GM23338 (cell line): ENCODE measurements at regions not wholly inside any gene's neighbourhood (a gene's known extent, or its start where the extent isn't known, plus 50 kb on each side); places are given as distances from the start of the nearest gene placed in this dataset.

Source experiments
- ATAC-seq: fragments of 200-7000 bp; cut with Tn5 transposase; 3 replicates; pipeline ENCODE4 v1.9.1; 2020
- DNase-seq: peaks from one replicate; pipeline ENCODE4 v3.0.0-alpha.2; 2015; ENCODE audit warnings: low spot score
- H2AFZ ChIP-seq: fragments of 200-600 bp; sonication (generic); 2 replicates; pipeline ENCODE4 v1.8.0; 2016; ENCODE audit warnings: antibody characterized with exemption, mild to moderate bottlenecking, moderate library complexity
- H3F3A ChIP-seq: fragments of 200-600 bp; sonication (generic); replicated peaks from 2 replicates; pipeline ENCODE4 v1.8.0; 2017; ENCODE audit warnings: antibody characterized with exemption, mixed run types, low read depth
- H3K27ac ChIP-seq: fragments of 200-600 bp; sonication (generic); 2 replicates; pipeline ENCODE4 v1.6.1; 2016; ENCODE audit warnings: low read depth
- H3K27me3 ChIP-seq: fragments of 200-600 bp; sonication (generic); 2 replicates; pipeline ENCODE4 v1.8.0; 2016; ENCODE audit warnings: mild to moderate bottlenecking, mixed run types, moderate library complexity; ENCODE audit not compliant: insufficient read depth
- H3K36me3 ChIP-seq: fragments of 200-600 bp; sonication (generic); 2 replicates; pipeline ENCODE4 v1.8.0; 2016; ENCODE audit warnings: mild to moderate bottlenecking; ENCODE audit not compliant: insufficient read depth
- H3K4me1 ChIP-seq: fragments of 200-600 bp; sonication (generic); 2 replicates; pipeline ENCODE4 v1.8.0; 2016; ENCODE audit warnings: mild to moderate bottlenecking, moderate library complexity; ENCODE audit not compliant: insufficient read depth
- H3K4me2 ChIP-seq: fragments of 200-600 bp; sonication (generic); 2 replicates; pipeline ENCODE4 v1.7.1; 2017; ENCODE audit warnings: mixed run types
- H3K4me3 ChIP-seq: fragments of 200-600 bp; sonication (generic); 2 replicates; pipeline ENCODE4 v1.6.1; 2016; ENCODE audit warnings: mixed run types
- H3K79me2 ChIP-seq: fragments of 200-600 bp; sonication (generic); replicated peaks from 2 replicates; pipeline ENCODE4 v1.8.0; 2017; ENCODE audit warnings: mild to moderate bottlenecking; ENCODE audit not compliant: insufficient read depth
- H3K9me2 ChIP-seq: fragments of 200-600 bp; sonication (generic); 2 replicates; pipeline ENCODE4 v1.8.0; 2017; ENCODE audit not compliant: insufficient read depth
- H4K20me1 ChIP-seq: fragments of 200-600 bp; sonication (generic); replicated peaks from 2 replicates; pipeline ENCODE4 v1.8.0; 2017; ENCODE audit warnings: mild to moderate bottlenecking; ENCODE audit not compliant: insufficient read depth
- H3K27ac Mint-ChIP-seq: 2 replicates; pipeline ENCODE4 v1.8.0; 2020; ENCODE audit warnings: inconsistent platforms, mild to moderate bottlenecking, moderate library complexity, mixed read lengths
- H3K27me3 Mint-ChIP-seq: 3 replicates; pipeline ENCODE4 v1.8.0; 2022; ENCODE audit warnings: low read depth, mild to moderate bottlenecking, moderate library complexity, mixed read lengths, inconsistent platforms; ENCODE audit not compliant: insufficient read depth, poor library complexity
- H3K36me3 Mint-ChIP-seq: 3 replicates; pipeline ENCODE4 v1.8.0; 2021; ENCODE audit warnings: low read depth, mild to moderate bottlenecking, inconsistent platforms, moderate library complexity, mixed read lengths
- H3K4me1 Mint-ChIP-seq: 3 replicates; pipeline ENCODE4 v1.8.0; 2020; ENCODE audit warnings: mild to moderate bottlenecking, inconsistent platforms, mixed read lengths
- H3K4me3 Mint-ChIP-seq: 3 replicates; pipeline ENCODE4 v1.8.0; 2021; ENCODE audit warnings: moderate library complexity, mild to moderate bottlenecking, inconsistent platforms, mixed read lengths
- H3K9me3 Mint-ChIP-seq: 3 replicates; pipeline ENCODE4 v1.8.0; 2020; ENCODE audit warnings: moderate library complexity, mild to moderate bottlenecking, inconsistent platforms, mixed read lengths
- EZH2 ChIP-seq: fragments of 200-600 bp; sonication (generic); IDR thresholded peaks from one replicate; pipeline ENCODE4 v1.8.0; 2017; ENCODE audit warnings: antibody characterized with exemption, mild to moderate bottlenecking, low read depth; ENCODE audit not compliant: unreplicated experiment
- EZH2phosphoT487 ChIP-seq: fragments of 200-600 bp; sonication (generic); IDR thresholded peaks from one replicate; pipeline ENCODE4 v1.8.1; 2018; ENCODE audit warnings: antibody characterized with exemption; ENCODE audit not compliant: unreplicated experiment
- JUNB ChIP-seq: IDR thresholded peaks from one replicate; pipeline ENCODE4 v1.6.1; 2016; ENCODE audit warnings: antibody characterized with exemption; ENCODE audit not compliant: unreplicated experiment
- NANOG ChIP-seq: IDR thresholded peaks from 2 replicates; pipeline ENCODE4 v1.6.1; 2016; ENCODE audit warnings: antibody characterized with exemption, borderline replicate concordance
- POLR2AphosphoS5 ChIP-seq: IDR thresholded peaks from 2 replicates; pipeline ENCODE4 v1.6.1; 2016; ENCODE audit warnings: antibody characterized with exemption, low read depth
- ZNF114 ChIP-seq: fragments of 250-450 bp; sonication (Bioruptor Pico); IDR thresholded peaks from 2 replicates; pipeline ENCODE4 v1.5.0; 2020; ENCODE audit warnings: mild to moderate bottlenecking, moderate library complexity
- ZNF331 ChIP-seq: fragments of 250-450 bp; sonication (Bioruptor Pico); IDR thresholded peaks from 2 replicates; pipeline ENCODE4 v1.5.0; 2020; ENCODE audit warnings: low read depth, mild to moderate bottlenecking, moderate library complexity
- TF ChIP-seq, protein P1 (sequence below): fragments of 250-450 bp; sonication (Bioruptor Pico); IDR thresholded peaks from 2 replicates; pipeline ENCODE4 v1.5.0; 2020; ENCODE audit warnings: mild to moderate bottlenecking, moderate library complexity
- TF ChIP-seq, protein P2 (sequence below): IDR thresholded peaks from 2 replicates; pipeline ENCODE4 v1.6.1; 2016; ENCODE audit warnings: antibody characterized with exemption

DNA sequence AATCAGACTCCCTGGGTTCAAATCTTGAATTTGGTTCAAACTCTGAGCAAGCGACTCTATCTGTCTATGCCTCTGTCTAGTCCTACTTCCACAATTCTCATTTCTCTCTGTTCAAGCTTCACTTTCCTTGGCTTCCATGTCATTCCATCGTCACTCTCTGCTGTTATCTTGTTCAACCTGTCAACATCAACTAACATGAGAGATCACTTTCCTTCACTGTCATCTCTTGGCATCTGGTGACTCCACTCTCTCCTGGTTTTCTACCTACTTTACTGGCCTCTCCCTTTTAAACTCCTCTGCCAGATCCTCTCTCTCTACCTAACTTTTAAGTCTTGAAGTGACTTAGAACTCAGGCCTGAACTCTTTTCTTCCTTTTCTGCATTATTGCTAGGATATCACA lies 240.2 kb downstream of the BCAT1 start (continued):
- TF ChIP-seq, protein P1, sequence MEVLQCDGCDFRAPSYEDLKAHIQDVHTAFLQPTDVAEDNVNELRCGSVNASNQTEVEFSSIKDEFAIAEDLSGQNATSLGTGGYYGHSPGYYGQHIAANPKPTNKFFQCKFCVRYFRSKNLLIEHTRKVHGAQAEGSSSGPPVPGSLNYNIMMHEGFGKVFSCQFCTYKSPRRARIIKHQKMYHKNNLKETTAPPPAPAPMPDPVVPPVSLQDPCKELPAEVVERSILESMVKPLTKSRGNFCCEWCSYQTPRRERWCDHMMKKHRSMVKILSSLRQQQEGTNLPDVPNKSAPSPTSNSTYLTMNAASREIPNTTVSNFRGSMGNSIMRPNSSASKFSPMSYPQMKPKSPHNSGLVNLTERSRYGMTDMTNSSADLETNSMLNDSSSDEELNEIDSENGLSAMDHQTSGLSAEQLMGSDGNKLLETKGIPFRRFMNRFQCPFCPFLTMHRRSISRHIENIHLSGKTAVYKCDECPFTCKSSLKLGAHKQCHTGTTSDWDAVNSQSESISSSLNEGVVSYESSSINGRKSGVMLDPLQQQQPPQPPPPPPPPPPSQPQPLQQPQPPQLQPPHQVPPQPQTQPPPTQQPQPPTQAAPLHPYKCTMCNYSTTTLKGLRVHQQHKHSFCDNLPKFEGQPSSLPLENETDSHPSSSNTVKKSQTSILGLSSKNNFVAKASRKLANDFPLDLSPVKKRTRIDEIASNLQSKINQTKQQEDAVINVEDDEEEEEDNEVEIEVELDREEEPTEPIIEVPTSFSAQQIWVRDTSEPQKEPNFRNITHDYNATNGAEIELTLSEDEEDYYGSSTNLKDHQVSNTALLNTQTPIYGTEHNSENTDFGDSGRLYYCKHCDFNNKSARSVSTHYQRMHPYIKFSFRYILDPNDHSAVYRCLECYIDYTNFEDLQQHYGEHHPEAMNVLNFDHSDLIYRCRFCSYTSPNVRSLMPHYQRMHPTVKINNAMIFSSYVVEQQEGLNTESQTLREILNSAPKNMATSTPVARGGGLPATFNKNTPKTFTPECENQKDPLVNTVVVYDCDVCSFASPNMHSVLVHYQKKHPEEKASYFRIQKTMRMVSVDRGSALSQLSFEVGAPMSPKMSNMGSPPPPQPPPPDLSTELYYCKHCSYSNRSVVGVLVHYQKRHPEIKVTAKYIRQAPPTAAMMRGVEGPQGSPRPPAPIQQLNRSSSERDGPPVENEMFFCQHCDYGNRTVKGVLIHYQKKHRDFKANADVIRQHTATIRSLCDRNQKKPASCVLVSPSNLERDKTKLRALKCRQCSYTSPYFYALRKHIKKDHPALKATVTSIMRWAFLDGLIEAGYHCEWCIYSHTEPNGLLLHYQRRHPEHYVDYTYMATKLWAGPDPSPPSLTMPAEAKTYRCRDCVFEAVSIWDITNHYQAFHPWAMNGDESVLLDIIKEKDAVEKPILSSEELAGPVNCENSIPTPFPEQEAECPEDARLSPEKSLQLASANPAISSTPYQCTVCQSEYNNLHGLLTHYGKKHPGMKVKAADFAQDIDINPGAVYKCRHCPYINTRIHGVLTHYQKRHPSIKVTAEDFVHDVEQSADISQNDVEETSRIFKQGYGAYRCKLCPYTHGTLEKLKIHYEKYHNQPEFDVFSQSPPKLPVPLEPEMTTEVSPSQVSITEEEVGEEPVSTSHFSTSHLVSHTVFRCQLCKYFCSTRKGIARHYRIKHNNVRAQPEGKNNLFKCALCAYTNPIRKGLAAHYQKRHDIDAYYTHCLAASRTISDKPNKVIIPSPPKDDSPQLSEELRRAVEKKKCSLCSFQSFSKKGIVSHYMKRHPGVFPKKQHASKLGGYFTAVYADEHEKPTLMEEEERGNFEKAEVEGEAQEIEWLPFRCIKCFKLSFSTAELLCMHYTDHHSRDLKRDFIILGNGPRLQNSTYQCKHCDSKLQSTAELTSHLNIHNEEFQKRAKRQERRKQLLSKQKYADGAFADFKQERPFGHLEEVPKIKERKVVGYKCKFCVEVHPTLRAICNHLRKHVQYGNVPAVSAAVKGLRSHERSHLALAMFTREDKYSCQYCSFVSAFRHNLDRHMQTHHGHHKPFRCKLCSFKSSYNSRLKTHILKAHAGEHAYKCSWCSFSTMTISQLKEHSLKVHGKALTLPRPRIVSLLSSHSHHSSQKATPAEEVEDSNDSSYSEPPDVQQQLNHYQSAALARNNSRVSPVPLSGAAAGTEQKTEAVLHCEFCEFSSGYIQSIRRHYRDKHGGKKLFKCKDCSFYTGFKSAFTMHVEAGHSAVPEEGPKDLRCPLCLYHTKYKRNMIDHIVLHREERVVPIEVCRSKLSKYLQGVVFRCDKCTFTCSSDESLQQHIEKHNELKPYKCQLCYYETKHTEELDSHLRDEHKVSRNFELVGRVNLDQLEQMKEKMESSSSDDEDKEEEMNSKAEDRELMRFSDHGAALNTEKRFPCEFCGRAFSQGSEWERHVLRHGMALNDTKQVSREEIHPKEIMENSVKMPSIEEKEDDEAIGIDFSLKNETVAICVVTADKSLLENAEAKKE (CRISPR knock-in tag) = no peak
- TF ChIP-seq EZH2phosphoT487 = no peak

DNA sequence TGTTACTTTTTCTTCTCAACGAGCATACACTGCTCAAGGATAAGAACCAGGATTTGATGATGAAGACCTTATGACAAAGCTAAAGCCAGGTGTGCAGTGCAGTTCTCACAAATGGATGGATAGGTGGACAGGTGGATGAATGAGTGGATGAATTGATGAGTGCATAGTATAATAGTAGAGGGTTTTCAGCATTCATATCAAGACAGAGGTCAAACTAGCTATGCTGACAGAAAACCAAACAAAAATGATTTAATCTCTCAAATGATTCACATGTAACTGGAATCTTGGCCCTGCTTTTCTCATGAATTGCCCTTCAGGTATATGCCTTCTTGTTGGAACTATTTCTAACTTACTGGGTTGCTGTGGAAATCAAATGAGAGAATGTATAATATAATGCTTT lies 240.9 kb downstream of the BCAT1 start:
- no peak overlapping the region for H2AFZ ChIP-seq
- H4K20me1 ChIP-seq = no peaks in the 10 kb centered on the region
- Mint-ChIP-seq H3K4me3 (no peak overlapping the region), H3K27ac (no peak overlapping the region), H3K9me3 (no peaks in the 10 kb centered on the region), H3K36me3 (no peaks in the 10 kb centered on the region), H3K4me1 (peaks cover 3% of the 10 kb centered on the region; the same call in 1 of the 3 replicates), H3K27me3 (peaks cover 2% of the 10 kb centered on the region)
- H3K4me1 ChIP-seq = no peaks in the 10 kb centered on the region
- H3F3A ChIP-seq = no peaks in the 10 kb centered on the region
- H3K9me2 ChIP-seq = peaks cover 5% of the 10 kb centered on the region; the same call in 1 of the 2 replicates
- no peak overlapping the region for H3K4me3 ChIP-seq
- H3K27me3 ChIP-seq = no peaks in the 10 kb centered on the region
- DNase-seq (no peak), ATAC-seq (no peak)
- TF ChIP-seq, protein P2, sequence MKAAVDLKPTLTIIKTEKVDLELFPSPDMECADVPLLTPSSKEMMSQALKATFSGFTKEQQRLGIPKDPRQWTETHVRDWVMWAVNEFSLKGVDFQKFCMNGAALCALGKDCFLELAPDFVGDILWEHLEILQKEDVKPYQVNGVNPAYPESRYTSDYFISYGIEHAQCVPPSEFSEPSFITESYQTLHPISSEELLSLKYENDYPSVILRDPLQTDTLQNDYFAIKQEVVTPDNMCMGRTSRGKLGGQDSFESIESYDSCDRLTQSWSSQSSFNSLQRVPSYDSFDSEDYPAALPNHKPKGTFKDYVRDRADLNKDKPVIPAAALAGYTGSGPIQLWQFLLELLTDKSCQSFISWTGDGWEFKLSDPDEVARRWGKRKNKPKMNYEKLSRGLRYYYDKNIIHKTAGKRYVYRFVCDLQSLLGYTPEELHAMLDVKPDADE = no peak
- TF ChIP-seq ZNF331 (CRISPR knock-in tag) (no peak), POLR2AphosphoS5 (no peak), EZH2 (no peak), JUNB (no peak), NANOG (no peak), ZNF114 (CRISPR knock-in tag) (no peak)
- TF ChIP-seq, protein P1 (CRISPR knock-in tag) = no peak
- H3K27ac ChIP-seq = no peak overlapping the region
- H3K36me3 ChIP-seq = no peaks in the 10 kb centered on the region
- H3K4me2 ChIP-seq = no peak overlapping the region
- H3K79me2 ChIP-seq = no peaks in the 10 kb centered on the region
